Smooth muscle cell (in vitro differentiated cells): ENCODE measurements at regions not wholly inside any gene's neighbourhood (a gene's known extent, or its start where the extent isn't known, plus 50 kb on each side); places are given as distances from the start of the nearest gene placed in this dataset.

Source experiments
- DNase-seq: peaks from one replicate; lab custom pipeline; 2025; ENCODE audit not compliant: unreplicated experiment; lab: John Stamatoyannopoulos, UW
- H2AFZ ChIP-seq: fragments of 200-600 bp; sonication (generic); 2 replicates; pipeline ENCODE4 v1.6.0; 2016; ENCODE audit warnings: antibody characterized with exemption, low read depth, mild to moderate bottlenecking
- H3F3A ChIP-seq: fragments of 200-600 bp; sonication (generic); 2 replicates; pipeline ENCODE4 v1.6.0; 2017; ENCODE audit warnings: antibody characterized with exemption, low read depth
- H3K27ac ChIP-seq: fragments of 200-600 bp; sonication (generic); 2 replicates; pipeline ENCODE4 v1.5.1; 2016; ENCODE audit warnings: low read depth, mild to moderate bottlenecking
- H3K27me3 ChIP-seq: fragments of 200-600 bp; sonication (generic); 2 replicates; pipeline ENCODE4 v1.6.1; 2016; ENCODE audit warnings: low read depth, mild to moderate bottlenecking
- H3K36me3 ChIP-seq: fragments of 200-600 bp; sonication (generic); 2 replicates; pipeline ENCODE4 v1.5.1; 2016; ENCODE audit warnings: low read depth
- H3K4me1 ChIP-seq: fragments of 200-600 bp; sonication (generic); 2 replicates; pipeline ENCODE4 v1.5.1; 2016; ENCODE audit warnings: low read depth
- H3K4me2 ChIP-seq: fragments of 200-600 bp; sonication (generic); 2 replicates; pipeline ENCODE4 v1.6.0; 2016; ENCODE audit warnings: mild to moderate bottlenecking
- H3K4me3 ChIP-seq: fragments of 200-600 bp; sonication (generic); 2 replicates; pipeline ENCODE4 v1.5.1; 2016; ENCODE audit warnings: mild to moderate bottlenecking
- H3K79me2 ChIP-seq: fragments of 200-600 bp; sonication (generic); 2 replicates; pipeline ENCODE4 v1.6.0; 2016; ENCODE audit warnings: low read depth, mild to moderate bottlenecking
- H3K9ac ChIP-seq: fragments of 200-600 bp; sonication (generic); 2 replicates; pipeline ENCODE4 v1.6.0; 2016; ENCODE audit warnings: low read depth
- H3K9me3 ChIP-seq: fragments of 200-600 bp; sonication (generic); replicated peaks from 2 replicates; pipeline ENCODE4 v1.5.1; 2016; ENCODE audit warnings: low read depth
- H4K20me1 ChIP-seq: fragments of 200-600 bp; sonication (generic); 2 replicates; pipeline ENCODE4 v1.6.0; 2016; ENCODE audit warnings: low read depth
- CTCF ChIP-seq: fragments of 200-600 bp; sonication (generic); IDR thresholded peaks from 2 replicates; pipeline ENCODE4 v1.5.1; 2017; ENCODE audit warnings: borderline replicate concordance, mild to moderate bottlenecking, antibody characterized with exemption; ENCODE audit not compliant: insufficient read depth, poor library complexity, severe bottlenecking
- WGBS: methylation state at CpG from one replicate; pipeline ENCODE4 v1.1.7; 2016; ENCODE audit warnings: low lambda C conversion rate; 5-methylcytosine and 5-hydroxymethylcytosine counted together

GRCh38 chr1:59107516-59107915 lies 189.4 kb upstream of the FGGY start:
- Histone ChIP-seq H2AFZ (no peak overlapping the region), H3K9ac (no peak overlapping the region), H4K20me1 (no peaks in the 10 kb centered on the region), H3K4me3 (no peak overlapping the region), H3K27me3 (no peaks in the 10 kb centered on the region), H3K9me3 (no peaks in the 10 kb centered on the region), H3K36me3 (no peaks in the 10 kb centered on the region), H3K4me1 (no peaks in the 10 kb centered on the region), H3F3A (no peaks in the 10 kb centered on the region), H3K27ac (no peak overlapping the region), H3K4me2 (no peak overlapping the region), H3K79me2 (no peaks in the 10 kb centered on the region)
- WGBS: 91% methylated on average over 5 of the region's 5 CpGs
- no peak for DNase-seq
- no peak for TF ChIP-seq CTCF

DNA sequence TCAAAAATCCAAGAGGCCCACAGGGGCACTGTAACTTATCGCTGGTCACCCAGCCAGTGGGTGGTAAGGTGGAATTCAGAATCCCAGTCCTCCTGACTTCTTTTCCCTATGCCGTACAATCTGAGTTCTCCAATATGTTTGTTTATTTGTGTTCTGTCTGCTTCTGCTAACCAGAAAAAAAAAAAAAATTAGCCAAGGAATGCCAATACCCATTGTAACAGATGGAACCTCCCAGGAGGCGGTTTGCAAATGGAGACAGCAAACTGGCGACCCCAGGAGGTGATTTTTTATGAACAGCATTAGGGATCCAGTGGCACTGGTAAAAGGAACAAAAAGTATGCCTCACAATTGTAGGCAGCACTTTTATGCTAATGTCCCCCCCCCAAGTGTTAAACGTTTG lies 189.0 kb upstream of the FGGY start:
- H3K4me3 ChIP-seq: no peak overlapping the region
- no peaks in the 10 kb centered on the region for H3F3A ChIP-seq
- DNase-seq: no peak
- no peaks in the 10 kb centered on the region for H4K20me1 ChIP-seq
- no peaks in the 10 kb centered on the region for H3K4me1 ChIP-seq
- H3K9ac ChIP-seq: no peak overlapping the region
- no peak for TF ChIP-seq CTCF
- H3K9me3 ChIP-seq: no peaks in the 10 kb centered on the region
- no peak overlapping the region for H2AFZ ChIP-seq
- H3K79me2 ChIP-seq: no peaks in the 10 kb centered on the region
- no peak overlapping the region for H3K4me2 ChIP-seq
- no peaks in the 10 kb centered on the region for H3K27me3 ChIP-seq
- no peaks in the 10 kb centered on the region for H3K36me3 ChIP-seq
- WGBS: 77% methylated on average over 5 of the region's 5 CpGs
- H3K27ac ChIP-seq: no peak overlapping the region

GRCh38 chr1:59108481-59109317 lies 188.2 kb upstream of the FGGY start:
- no peaks in the 10 kb centered on the region for H3K9me3 ChIP-seq
- no peak overlapping the region for H3K27ac ChIP-seq
- no peaks in the 10 kb centered on the region for H3F3A ChIP-seq
- no peak overlapping the region for H2AFZ ChIP-seq
- no peak overlapping the region for H3K4me3 ChIP-seq
- H3K27me3 ChIP-seq: no peaks in the 10 kb centered on the region
- no peaks in the 10 kb centered on the region for H3K79me2 ChIP-seq
- H3K36me3 ChIP-seq: no peaks in the 10 kb centered on the region
- no peak for TF ChIP-seq CTCF
- no peak overlapping the region for H3K9ac ChIP-seq
- DNase-seq: no peak
- H3K4me2 ChIP-seq: no peak overlapping the region
- H3K4me1 ChIP-seq: no peaks in the 10 kb centered on the region
- no peaks in the 10 kb centered on the region for H4K20me1 ChIP-seq

- DNase-seq: no peak
- Histone ChIP-seq H3K27ac (no peak overlapping the region), H3K4me2 (no peak overlapping the region), H3K9ac (no peak overlapping the region), H3F3A (no peaks in the 10 kb centered on the region), H3K4me3 (no peak overlapping the region), H3K4me1 (no peaks in the 10 kb centered on the region), H3K27me3 (no peaks in the 10 kb centered on the region), H3K79me2 (no peaks in the 10 kb centered on the region), H3K36me3 (no peaks in the 10 kb centered on the region), H2AFZ (no peak overlapping the region), H4K20me1 (no peaks in the 10 kb centered on the region), H3K9me3 (no peaks in the 10 kb centered on the region)
- no peak for TF ChIP-seq CTCF
- WGBS: 94% methylated on average over 1 of the region's 1 CpG
Measured at GRCh38 chr1:59110271-59110670, 186.6 kb upstream of the FGGY start.
